H9 (cell line): ENCODE measurements at regions not wholly inside any gene's neighbourhood (a gene's known extent, or its start where the extent isn't known, plus 50 kb on each side); places are given as distances from the start of the nearest gene placed in this dataset.

Experiments used
- DNase-seq: peaks from one replicate; pipeline ENCODE4 v3.0.0-alpha.2; 2017
- H2AFZ ChIP-seq: one replicate; pipeline ENCODE4 v1.6.1; 2013; ENCODE audit warnings: mild to moderate bottlenecking, low read length, control low read depth, moderate library complexity
- H2AK5ac ChIP-seq: 2 replicates; pipeline ENCODE4 v1.6.1; 2013; ENCODE audit warnings: low read length, control low read depth, mixed read lengths; ENCODE audit not compliant: insufficient read length
- H2BK120ac ChIP-seq: one replicate; pipeline ENCODE4 v1.6.1; 2013; ENCODE audit warnings: low read depth, mild to moderate bottlenecking, low read length, control low read depth, inconsistent platforms; ENCODE audit not compliant: poor library complexity, severe bottlenecking
- H2BK12ac ChIP-seq: 2 replicates; pipeline ENCODE4 v1.6.1; 2013; ENCODE audit warnings: low read length, control low read depth, mixed read lengths, low read depth; ENCODE audit not compliant: insufficient read length
- H2BK15ac ChIP-seq: 2 replicates; pipeline ENCODE4 v1.6.1; 2013; ENCODE audit warnings: low read depth, low read length, control low read depth
- H2BK20ac ChIP-seq: one replicate; pipeline ENCODE4 v1.6.1; 2013; ENCODE audit warnings: low read depth, mild to moderate bottlenecking, low read length, control low read depth, inconsistent platforms; ENCODE audit not compliant: poor library complexity, severe bottlenecking
- H2BK5ac ChIP-seq: 2 replicates; pipeline ENCODE4 v1.6.1; 2013; ENCODE audit warnings: low read length, control low read depth, mixed read lengths; ENCODE audit not compliant: insufficient read length
- H3K14ac ChIP-seq: 2 replicates; pipeline ENCODE4 v1.6.1; 2013; ENCODE audit warnings: low read length, control low read depth; ENCODE audit not compliant: insufficient read depth
- H3K18ac ChIP-seq: 2 replicates; pipeline ENCODE4 v1.6.1; 2013; ENCODE audit warnings: low read depth, mild to moderate bottlenecking, mixed read lengths, low read length, control low read depth; ENCODE audit not compliant: insufficient read length
- H3K23ac ChIP-seq: 2 replicates; pipeline ENCODE4 v1.6.1; 2013; ENCODE audit warnings: low read length, control low read depth, mixed read lengths, low read depth; ENCODE audit not compliant: insufficient read length
- H3K23me2 ChIP-seq: 2 replicates; pipeline ENCODE4 v1.6.1; 2013; ENCODE audit warnings: low read depth, mild to moderate bottlenecking, mixed read lengths, low read length, control low read depth; ENCODE audit not compliant: insufficient read length, poor library complexity, severe bottlenecking
- H3K27ac ChIP-seq: 2 replicates; pipeline ENCODE4 v1.5.1; 2013; ENCODE audit warnings: low read length, control low read depth, mixed read lengths, low read depth; ENCODE audit not compliant: insufficient read length
- H3K27me3 ChIP-seq: 2 replicates; pipeline ENCODE4 v1.6.1; 2013; ENCODE audit warnings: low read length, control low read depth, inconsistent platforms; ENCODE audit not compliant: insufficient read depth
- H3K4ac ChIP-seq: 2 replicates; pipeline ENCODE4 v1.6.1; 2013; ENCODE audit warnings: low read depth, mild to moderate bottlenecking, control low read depth, inconsistent platforms, low read length, moderate library complexity
- H3K4me1 ChIP-seq: 2 replicates; pipeline ENCODE4 v1.6.1; 2013; ENCODE audit warnings: low read length, control low read depth, inconsistent platforms; ENCODE audit not compliant: insufficient read depth
- H3K4me2 ChIP-seq: 2 replicates; pipeline ENCODE4 v1.6.1; 2013; ENCODE audit warnings: low read length, control low read depth, mixed read lengths; ENCODE audit not compliant: insufficient read length, insufficient read depth
- H3K56ac ChIP-seq: 2 replicates; pipeline ENCODE4 v1.6.1; 2013; ENCODE audit warnings: low read depth, mild to moderate bottlenecking, mixed read lengths, low read length, control low read depth; ENCODE audit not compliant: insufficient read length
- H3K79me1 ChIP-seq: 2 replicates; pipeline ENCODE4 v1.6.1; 2013; ENCODE audit warnings: low read depth, mild to moderate bottlenecking, moderate library complexity, low read length, control low read depth, inconsistent platforms; ENCODE audit not compliant: insufficient read depth, poor library complexity, severe bottlenecking
- H3K79me2 ChIP-seq: 2 replicates; pipeline ENCODE4 v1.6.1; 2013; ENCODE audit warnings: low read length, control low read depth, inconsistent platforms; ENCODE audit not compliant: insufficient read depth
- H3K9ac ChIP-seq: 2 replicates; pipeline ENCODE4 v1.6.1; 2013; ENCODE audit warnings: low read length, control low read depth, mixed read lengths; ENCODE audit not compliant: insufficient read length; ENCODE audit errors: extremely low read depth
- H3K9me3 ChIP-seq: one replicate; pipeline ENCODE4 v1.6.1; 2013; ENCODE audit warnings: low read depth, low read length, inconsistent platforms; ENCODE audit not compliant: control insufficient read depth
- H3T11ph ChIP-seq: one replicate; pipeline ENCODE4 v1.6.1; 2013; ENCODE audit warnings: mild to moderate bottlenecking, low read length, control low read depth, inconsistent platforms
- H4K20me1 ChIP-seq: one replicate; pipeline ENCODE4 v1.6.1; 2013; ENCODE audit not compliant: control insufficient read depth, insufficient read length, insufficient read depth
- H4K5ac ChIP-seq: 2 replicates; pipeline ENCODE4 v1.6.1; 2013; ENCODE audit warnings: low read depth, mild to moderate bottlenecking, mixed read lengths, low read length, control low read depth; ENCODE audit not compliant: insufficient read length
- H4K8ac ChIP-seq: replicated peaks from 2 replicates; pipeline ENCODE4 v1.6.1; 2013; ENCODE audit warnings: low read length, control low read depth, mixed read lengths, low read depth; ENCODE audit not compliant: insufficient read length
- H4K91ac ChIP-seq: 2 replicates; pipeline ENCODE4 v1.6.1; 2013; ENCODE audit warnings: low read depth, mild to moderate bottlenecking, moderate library complexity, mixed read lengths, low read length, control low read depth; ENCODE audit not compliant: insufficient read length
- H3K27ac Mint-ChIP-seq, 3 experiments: 2 replicates in 2 of 3; 3 replicates in 1 of 3; pipeline ENCODE4 v1.8.0; 2020 to 2021; ENCODE audit warnings: mixed read lengths in 3 of 3, mild to moderate bottlenecking in 1 of 3, moderate library complexity in 1 of 3
- H3K27me3 Mint-ChIP-seq: 2 replicates; pipeline ENCODE4 v1.8.0; 2021; ENCODE audit warnings: low read depth, mild to moderate bottlenecking, moderate library complexity, mixed read lengths
- H3K36me3 Mint-ChIP-seq, 3 experiments: 2 replicates in 2 of 3; 3 replicates in 1 of 3; pipeline ENCODE4 v1.8.0; 2020 to 2021; ENCODE audit warnings: low read depth in 3 of 3, mixed read lengths in 3 of 3; ENCODE audit not compliant: insufficient read depth in 1 of 3
- H3K4me1 Mint-ChIP-seq, 2 experiments: 2 replicates each; pipeline ENCODE4 v1.8.0; 2020; ENCODE audit warnings: mixed read lengths in 2 of 2
- H3K4me3 Mint-ChIP-seq, 2 experiments: 2 replicates in 1 of 2; 3 replicates in 1 of 2; pipeline ENCODE4 v1.8.0; 2020 to 2021; ENCODE audit warnings: mild to moderate bottlenecking in 2 of 2, mixed read lengths in 2 of 2, moderate library complexity in 1 of 2
- H3K9me3 Mint-ChIP-seq, 2 experiments: 2 replicates in 1 of 2; 3 replicates in 1 of 2; pipeline ENCODE4 v1.8.0; 2020; ENCODE audit warnings: mild to moderate bottlenecking in 2 of 2, mixed read lengths in 2 of 2, moderate library complexity in 1 of 2
- CTCF ChIP-seq: fragments of 200-600 bp; sonication (generic); conservative IDR thresholded peaks from 3 replicates; pipeline ENCODE4 v1.8.0; 2021; ENCODE audit warnings: antibody characterized with exemption, mild to moderate bottlenecking
- WGBS: extraction: QIAGEN DNeasy Blood & Tissue Kit; methylation state at CpG from one replicate; pipeline ENCODE4 v1.1.7; 2013; ENCODE audit warnings: missing lambda C conversion rate, low lambda C conversion rate, mixed read lengths; ENCODE audit not compliant: insufficient read length; ENCODE audit errors: extremely low coverage; 5-methylcytosine and 5-hydroxymethylcytosine counted together

GRCh38 chr16:73750639-73751038, 546.0 kb upstream of the PSMD7 start:
- Histone ChIP-seq H3K9ac (no peak overlapping the region), H3K9me3 (no peaks in the 10 kb centered on the region), H2BK12ac (no peak overlapping the region), H4K5ac (no peak overlapping the region), H2BK15ac (no peak overlapping the region), H2AK5ac (no peak overlapping the region), H3K4ac (no peak overlapping the region), H3K79me2 (no peaks in the 10 kb centered on the region), H3K79me1 (no peaks in the 10 kb centered on the region), H2BK5ac (no peak overlapping the region), H2BK120ac (no peak overlapping the region), H4K8ac (no peak overlapping the region), H3K14ac (no peak overlapping the region), H4K91ac (no peak overlapping the region), H2AFZ (no peak overlapping the region), H3K27me3 (no peaks in the 10 kb centered on the region), H3K27ac (no peak overlapping the region), H3K18ac (no peak overlapping the region), H3K4me1 (no peaks in the 10 kb centered on the region), H3K56ac (no peak overlapping the region), H4K20me1 (no peaks in the 10 kb centered on the region), H2BK20ac (no peak overlapping the region), H3T11ph (no peak overlapping the region), H3K4me2 (no peak overlapping the region), H3K23ac (no peak overlapping the region), H3K23me2 (no peaks in the 10 kb centered on the region)
- no peak overlapping the region for H3K4me3 Mint-ChIP-seq
- H3K27me3 Mint-ChIP-seq: no peaks in the 10 kb centered on the region
- H3K36me3 Mint-ChIP-seq: peaks cover 0 to 4% (median 2%) of the 10 kb centered on the region in 3 experiments; a peak in 3 of 7 replicates
- DNase-seq: no peak
- no CpG with 5 or more reads among the region's 3 CpGs for WGBS
- H3K27ac Mint-ChIP-seq: no peak overlapping the region
- H3K9me3 Mint-ChIP-seq: peaks cover 3 to 5% of the 10 kb centered on the region in 2 experiments; a peak in 3 of 5 replicates
- H3K4me1 Mint-ChIP-seq: no peaks in the 10 kb centered on the region
- no peak for TF ChIP-seq CTCF
